ENCODE measurements at regions not wholly inside any gene's neighbourhood (a gene's known extent, or its start where the extent isn't known, plus 50 kb on each side); places are given as distances from the start of the nearest gene placed in this dataset.

- no peak for FAIRE-seq
- DNase-seq (ENCODE audit: insufficient read length, low spot score): no peak
Observed at GRCh38 chr1:216793973-216794372, 70.7 kb upstream of the ESRRG start.

- DNase-seq (ENCODE audit: insufficient read length, low spot score) (no peak), FAIRE-seq (no peak)
Observed at GRCh38 chr1:216793303-216793702, 70.1 kb upstream of the ESRRG start.

- no peak for DNase-seq (ENCODE audit: insufficient read length, low spot score)
- FAIRE-seq: no peak
Observed at GRCh38 chr1:216788671-216789070, 65.4 kb upstream of the ESRRG start.

GRCh38 chr1:216785737-216786136 lies 62.5 kb upstream of the ESRRG start:
- no peak for DNase-seq (ENCODE audit: insufficient read length, low spot score)
- FAIRE-seq: no peak

DNA sequence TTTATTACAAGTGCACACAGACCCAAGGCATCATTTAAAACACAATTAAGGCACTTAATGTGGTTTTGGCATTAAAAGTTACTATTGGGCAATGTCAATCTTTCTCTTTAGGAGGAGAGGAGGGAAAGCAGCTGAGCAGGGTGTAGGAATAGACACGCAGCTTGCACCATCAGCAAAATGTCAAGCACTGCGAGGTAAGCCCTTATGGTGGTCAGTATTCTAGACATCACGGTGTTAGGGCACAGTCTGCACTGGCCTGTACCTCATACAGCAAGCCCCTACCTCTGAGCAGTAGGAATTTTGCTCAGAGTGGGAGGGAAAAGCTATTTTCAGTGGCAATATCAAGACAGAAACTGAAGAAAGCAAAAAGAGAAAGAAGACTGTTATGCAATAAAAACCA lies 62.0 kb upstream of the ESRRG start:
- DNase-seq (ENCODE audit: insufficient read length, low spot score) (no peak), FAIRE-seq (no peak)

DNA sequence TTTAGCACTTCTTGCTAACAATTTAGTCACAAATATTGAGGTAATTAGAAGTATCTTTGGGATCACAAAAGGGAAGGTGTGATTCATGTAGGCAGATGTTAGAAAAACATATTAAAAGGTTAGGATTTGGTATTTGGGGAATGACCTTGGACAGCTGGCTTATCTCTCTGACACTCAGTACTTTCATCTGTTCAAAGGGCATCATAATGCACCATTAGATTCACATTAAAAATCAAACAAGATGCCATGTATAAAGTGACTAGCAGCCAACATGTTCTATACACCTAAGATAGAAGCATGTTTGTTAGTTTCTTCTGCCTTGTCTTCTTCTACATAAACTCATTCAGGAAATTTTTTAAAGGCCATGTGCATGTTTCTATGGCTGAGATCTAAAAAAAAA lies 56.5 kb upstream of the ESRRG start:
- DNase-seq (ENCODE audit: insufficient read length, low spot score): no peak
- FAIRE-seq: no peak

GRCh38 chr1:216778737-216779136 lies 55.5 kb upstream of the ESRRG start:
- DNase-seq (ENCODE audit: insufficient read length, low spot score) (no peak), FAIRE-seq (no peak)

DNA sequence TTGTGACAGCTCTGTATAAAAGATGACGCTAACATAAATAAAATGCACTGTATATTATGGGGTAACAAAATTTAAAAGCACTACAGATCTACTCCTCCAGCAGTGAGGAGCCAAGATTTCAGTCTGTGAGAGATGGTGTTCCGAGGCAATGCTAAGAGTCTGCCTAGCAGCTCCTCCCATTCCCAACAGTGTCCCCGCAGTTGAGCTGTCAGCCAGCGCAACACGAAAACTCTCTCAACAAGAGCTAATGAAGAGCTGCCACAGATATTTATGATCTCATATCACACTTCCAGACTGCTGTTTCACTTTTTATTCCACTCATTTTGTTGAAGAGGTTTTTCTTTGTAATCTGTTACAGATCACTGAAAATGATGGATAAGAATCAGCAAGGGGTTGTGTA lies 53.9 kb upstream of the ESRRG start:
- FAIRE-seq: no peak

More for the DNA sequence above, 53.9 kb upstream of the ESRRG start:
- no peak for DNase-seq (ENCODE audit: insufficient read length, low spot score)
